SHP77 (cell line): ENCODE measurements at regions not wholly inside any gene's neighbourhood (a gene's known extent, or its start where the extent isn't known, plus 50 kb on each side); places are given as distances from the start of the nearest gene placed in this dataset.
"Not testable (repeated sequence)": the region's sequence is repeated elsewhere in the genome, so short reads cannot be mapped to it uniquely, and the experiment has no call there.

ENCODE experiments used
- DNase-seq, 2 experiments: peaks; one replicate each; lab custom pipeline; 2025; lab: John Stamatoyannopoulos, UW

GRCh38 chr12:127810041-127810440 is 456.9 kb upstream of the TMEM132C start:
- DNase-seq: peak; percentile 31 to 62

GRCh38 chr12:127810459-127810858 is 456.5 kb upstream of the TMEM132C start:
- DNase-seq: not testable (repeated sequence)

GRCh38 chr12:127811988-127812387 is 455.0 kb upstream of the TMEM132C start:
- DNase-seq: peak; percentile 14 to 45

GRCh38 chr12:127813147-127813546 is 453.8 kb upstream of the TMEM132C start:
- DNase-seq: no peak

GRCh38 chr12:127819056-127819455 is 447.9 kb upstream of the TMEM132C start:
- DNase-seq: no peak

- DNase-seq: no peak
Measured at GRCh38 chr12:127820271-127820670, 446.7 kb upstream of the TMEM132C start.

- no peak for DNase-seq
Measured at GRCh38 chr12:127820846-127821245, 446.1 kb upstream of the TMEM132C start.

- DNase-seq: no peak
Measured at GRCh38 chr12:127822809-127823411, 444.1 kb upstream of the TMEM132C start.

GRCh38 chr12:127823801-127824200 is 443.2 kb upstream of the TMEM132C start:
- no peak for DNase-seq

GRCh38 chr12:127829281-127830064 is 437.5 kb upstream of the TMEM132C start:
- no peak for DNase-seq

- no peak for DNase-seq
Measured at GRCh38 chr12:127830065-127830460, 436.9 kb upstream of the TMEM132C start.

GRCh38 chr12:127830730-127831129 is 436.2 kb upstream of the TMEM132C start:
- no peak for DNase-seq

GRCh38 chr12:127832172-127832571 is 434.8 kb upstream of the TMEM132C start:
- DNase-seq: no peak

- not testable (repeated sequence) for DNase-seq
Measured at GRCh38 chr12:127836802-127837201, 430.2 kb upstream of the TMEM132C start.

- no peak for DNase-seq
Measured at GRCh38 chr12:127857661-127858060, 409.3 kb upstream of the TMEM132C start.

- DNase-seq: no peak
Measured at GRCh38 chr12:127860536-127860935, 406.4 kb upstream of the TMEM132C start.

- DNase-seq: no peak
Measured at GRCh38 chr12:127861406-127861805, 405.6 kb upstream of the TMEM132C start.

- no peak for DNase-seq
Measured at GRCh38 chr12:127873306-127873705, 393.7 kb upstream of the TMEM132C start.

- no peak for DNase-seq
Measured at GRCh38 chr12:127881371-127882140, 385.4 kb upstream of the TMEM132C start.

GRCh38 chr12:127883013-127883412 is 384.0 kb upstream of the TMEM132C start:
- DNase-seq: no peak

- no peak for DNase-seq
Measured at GRCh38 chr12:127885954-127886750, 380.8 kb upstream of the TMEM132C start.

GRCh38 chr12:127886827-127887226 is 380.1 kb upstream of the TMEM132C start:
- no peak for DNase-seq
